ENCODE measurements at regions not wholly inside any gene's neighbourhood (a gene's known extent, or its start where the extent isn't known, plus 50 kb on each side); places are given as distances from the start of the nearest gene placed in this dataset.
"Not testable (repeated sequence)": the region's sequence is repeated elsewhere in the genome, so short reads cannot be mapped to it uniquely, and the experiment has no call there.

- no peak for DNase-seq
These were observed 512.5 kb upstream of the AMOT start for GRCh38 chrX:113353134-113353533.

GRCh38 chrX:113330416-113330815, 489.8 kb upstream of the AMOT start:
- DNase-seq, result no peak

GRCh38 chrX:113315927-113316326, 475.3 kb upstream of the AMOT start:
- DNase-seq, result no peak

- DNase-seq, result no peak
These were observed 464.9 kb upstream of the AMOT start for GRCh38 chrX:113305496-113305895.

- no peak for DNase-seq
These were observed 459.9 kb upstream of the AMOT start for GRCh38 chrX:113300580-113300979.

GRCh38 chrX:113297437-113297836, 456.8 kb upstream of the AMOT start:
- no peak for DNase-seq

- no peak for DNase-seq
These were observed 448.9 kb upstream of the AMOT start for GRCh38 chrX:113289503-113289902.

GRCh38 chrX:113287761-113288160, 447.1 kb upstream of the AMOT start:
- DNase-seq, result no peak

- DNase-seq, result no peak
These were observed 435.2 kb upstream of the AMOT start for GRCh38 chrX:113275804-113276203.

- DNase-seq, result no peak
These were observed 434.2 kb upstream of the AMOT start for GRCh38 chrX:113274791-113275190.

- DNase-seq, result no peak
These were observed 433.7 kb upstream of the AMOT start for GRCh38 chrX:113274345-113274744.

- DNase-seq, result no peak
These were observed 428.6 kb upstream of the AMOT start for GRCh38 chrX:113269203-113269602.

- DNase-seq, result no peak
These were observed 419.8 kb upstream of the AMOT start for GRCh38 chrX:113260474-113260873.

GRCh38 chrX:113222305-113222704, 381.7 kb upstream of the AMOT start:
- DNase-seq, result no peak

GRCh38 chrX:113212052-113212451, 371.4 kb upstream of the AMOT start:
- DNase-seq, result no peak

GRCh38 chrX:113202601-113203000, 362.0 kb upstream of the AMOT start:
- no peak for DNase-seq

GRCh38 chrX:113195949-113196348, 355.3 kb upstream of the AMOT start:
- no peak for DNase-seq

GRCh38 chrX:113192418-113192817, 351.8 kb upstream of the AMOT start:
- no peak for DNase-seq

- no peak for DNase-seq
These were observed 316.9 kb upstream of the AMOT start for GRCh38 chrX:113157496-113157895.

GRCh38 chrX:113154315-113154714, 313.7 kb upstream of the AMOT start:
- DNase-seq, result not testable (repeated sequence)

GRCh38 chrX:113136836-113137235, 296.2 kb upstream of the AMOT start:
- DNase-seq, result no peak

- no peak for DNase-seq
These were observed 292.7 kb upstream of the AMOT start for GRCh38 chrX:113133316-113133715.

- no peak for DNase-seq
These were observed 284.1 kb upstream of the AMOT start for GRCh38 chrX:113124693-113125092.

- DNase-seq, result no peak
These were observed 234.9 kb upstream of the AMOT start for GRCh38 chrX:113075521-113075920.

- DNase-seq, result no peak
These were observed 219.1 kb upstream of the AMOT start for GRCh38 chrX:113059714-113060113.

All from muscle of arm (tissue), 1 donor.